ENCODE measurements at regions not wholly inside any gene's neighbourhood (a gene's known extent, or its start where the extent isn't known, plus 50 kb on each side); places are given as distances from the start of the nearest gene placed in this dataset.

DNA sequence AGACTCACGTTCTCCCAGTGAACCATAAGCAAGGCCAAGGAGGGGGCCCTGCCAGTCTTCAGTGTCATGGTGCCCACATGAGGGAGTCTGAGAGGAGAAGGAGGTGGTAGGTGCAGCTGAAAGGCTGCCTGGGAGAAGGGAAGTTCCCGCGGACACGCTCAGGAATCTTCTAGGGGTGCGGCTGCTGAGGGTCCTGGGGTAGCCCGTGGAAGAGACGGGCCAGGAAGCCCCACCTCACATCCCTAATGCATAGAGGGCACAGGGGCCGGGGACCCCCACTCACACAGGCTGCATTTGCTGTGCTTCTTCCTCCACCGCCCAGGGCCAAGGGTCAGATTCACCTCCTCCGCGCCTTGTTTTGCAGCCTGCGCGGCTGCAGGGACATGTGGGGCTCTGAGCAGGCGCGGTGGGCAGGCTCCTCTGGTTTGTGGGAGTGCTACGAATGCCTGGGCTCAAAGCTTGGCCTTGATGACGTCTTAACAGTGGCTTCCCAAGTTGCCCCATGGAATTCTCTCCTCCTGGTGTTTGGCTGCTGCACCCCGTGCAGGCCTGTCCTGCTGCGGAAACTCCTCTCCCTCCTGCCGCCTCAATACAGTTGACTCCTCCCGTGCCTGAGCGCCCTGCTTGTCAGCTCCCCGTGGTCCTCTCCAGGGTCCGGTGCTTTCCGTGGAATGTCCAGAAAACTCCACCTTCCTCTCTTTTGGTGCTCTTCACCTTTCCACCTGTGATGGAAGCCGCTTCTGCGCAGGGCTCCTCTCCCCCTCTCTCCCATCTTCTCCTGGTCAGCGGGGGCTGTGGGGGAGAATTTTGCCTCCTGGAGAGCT lies 95.7 kb downstream of the VAPA start:
- POLR2A ChIA-PET, result no interaction called here
- H3K36me3 ChIP-seq (ENCODE audit: control insufficient read depth, insufficient read depth, low read length), result no peaks in the 10 kb centered on the region
- DNase-seq (ENCODE audit: low read depth, low spot score) (no peak), ATAC-seq (no peak)
- CTCF ChIA-PET, result no interaction called here
- H3K27ac ChIP-seq (ENCODE audit: low read length), result no peak overlapping the region
- no peaks in the 10 kb centered on the region for H3K9me3 ChIP-seq (ENCODE audit: control insufficient read depth, insufficient read depth, low read depth, low read length)
- intact Hi-C loops (cut with micrococcal nuclease; ENCODE audit: unreplicated experiment) (no loop called here), in situ Hi-C loops (cut with HindIII; ENCODE audit: low pct_unique_long_range_greater_than_20kb, low sequenced_read_pairs) (no loop called here)
- no peak overlapping the region for H3K4me3 ChIP-seq (ENCODE audit: low read depth in 2 of 2, low read length in 2 of 2)
- no peaks in the 10 kb centered on the region for H3K27me3 ChIP-seq (ENCODE audit: control insufficient read depth, insufficient read depth, low read length)
- BruUV-seq (replicated peaks), result no TSS peak
- TF ChIP-seq, protein P1, sequence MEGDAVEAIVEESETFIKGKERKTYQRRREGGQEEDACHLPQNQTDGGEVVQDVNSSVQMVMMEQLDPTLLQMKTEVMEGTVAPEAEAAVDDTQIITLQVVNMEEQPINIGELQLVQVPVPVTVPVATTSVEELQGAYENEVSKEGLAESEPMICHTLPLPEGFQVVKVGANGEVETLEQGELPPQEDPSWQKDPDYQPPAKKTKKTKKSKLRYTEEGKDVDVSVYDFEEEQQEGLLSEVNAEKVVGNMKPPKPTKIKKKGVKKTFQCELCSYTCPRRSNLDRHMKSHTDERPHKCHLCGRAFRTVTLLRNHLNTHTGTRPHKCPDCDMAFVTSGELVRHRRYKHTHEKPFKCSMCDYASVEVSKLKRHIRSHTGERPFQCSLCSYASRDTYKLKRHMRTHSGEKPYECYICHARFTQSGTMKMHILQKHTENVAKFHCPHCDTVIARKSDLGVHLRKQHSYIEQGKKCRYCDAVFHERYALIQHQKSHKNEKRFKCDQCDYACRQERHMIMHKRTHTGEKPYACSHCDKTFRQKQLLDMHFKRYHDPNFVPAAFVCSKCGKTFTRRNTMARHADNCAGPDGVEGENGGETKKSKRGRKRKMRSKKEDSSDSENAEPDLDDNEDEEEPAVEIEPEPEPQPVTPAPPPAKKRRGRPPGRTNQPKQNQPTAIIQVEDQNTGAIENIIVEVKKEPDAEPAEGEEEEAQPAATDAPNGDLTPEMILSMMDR (IDR thresholded peaks at IDR 0.05), result no peak
- no peak for TF ChIP-seq SIN3A (IDR thresholded peaks at IDR 0.05; ENCODE audit: borderline replicate concordance, insufficient read depth, low read depth, low read length)
- no peak for TF ChIP-seq TCF7L2 (IDR thresholded peaks at IDR 0.05; ENCODE audit: low read depth, low read length)
- TF ChIP-seq POLR2AphosphoS5 (IDR thresholded peaks at IDR 0.05; ENCODE audit: low read depth, low read length), result no peak
- TF ChIP-seq, protein P2, sequence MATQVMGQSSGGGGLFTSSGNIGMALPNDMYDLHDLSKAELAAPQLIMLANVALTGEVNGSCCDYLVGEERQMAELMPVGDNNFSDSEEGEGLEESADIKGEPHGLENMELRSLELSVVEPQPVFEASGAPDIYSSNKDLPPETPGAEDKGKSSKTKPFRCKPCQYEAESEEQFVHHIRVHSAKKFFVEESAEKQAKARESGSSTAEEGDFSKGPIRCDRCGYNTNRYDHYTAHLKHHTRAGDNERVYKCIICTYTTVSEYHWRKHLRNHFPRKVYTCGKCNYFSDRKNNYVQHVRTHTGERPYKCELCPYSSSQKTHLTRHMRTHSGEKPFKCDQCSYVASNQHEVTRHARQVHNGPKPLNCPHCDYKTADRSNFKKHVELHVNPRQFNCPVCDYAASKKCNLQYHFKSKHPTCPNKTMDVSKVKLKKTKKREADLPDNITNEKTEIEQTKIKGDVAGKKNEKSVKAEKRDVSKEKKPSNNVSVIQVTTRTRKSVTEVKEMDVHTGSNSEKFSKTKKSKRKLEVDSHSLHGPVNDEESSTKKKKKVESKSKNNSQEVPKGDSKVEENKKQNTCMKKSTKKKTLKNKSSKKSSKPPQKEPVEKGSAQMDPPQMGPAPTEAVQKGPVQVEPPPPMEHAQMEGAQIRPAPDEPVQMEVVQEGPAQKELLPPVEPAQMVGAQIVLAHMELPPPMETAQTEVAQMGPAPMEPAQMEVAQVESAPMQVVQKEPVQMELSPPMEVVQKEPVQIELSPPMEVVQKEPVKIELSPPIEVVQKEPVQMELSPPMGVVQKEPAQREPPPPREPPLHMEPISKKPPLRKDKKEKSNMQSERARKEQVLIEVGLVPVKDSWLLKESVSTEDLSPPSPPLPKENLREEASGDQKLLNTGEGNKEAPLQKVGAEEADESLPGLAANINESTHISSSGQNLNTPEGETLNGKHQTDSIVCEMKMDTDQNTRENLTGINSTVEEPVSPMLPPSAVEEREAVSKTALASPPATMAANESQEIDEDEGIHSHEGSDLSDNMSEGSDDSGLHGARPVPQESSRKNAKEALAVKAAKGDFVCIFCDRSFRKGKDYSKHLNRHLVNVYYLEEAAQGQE (IDR thresholded peaks at IDR 0.05; ENCODE audit: insufficient read depth in 1 of 2, low read depth in 2 of 2, low read length in 1 of 2), result no peak
- H3K4me1 ChIP-seq (ENCODE audit: control insufficient read depth, insufficient read depth, low read length), result no peaks in the 10 kb centered on the region; the same call in 1 of the 2 replicates

DNA sequence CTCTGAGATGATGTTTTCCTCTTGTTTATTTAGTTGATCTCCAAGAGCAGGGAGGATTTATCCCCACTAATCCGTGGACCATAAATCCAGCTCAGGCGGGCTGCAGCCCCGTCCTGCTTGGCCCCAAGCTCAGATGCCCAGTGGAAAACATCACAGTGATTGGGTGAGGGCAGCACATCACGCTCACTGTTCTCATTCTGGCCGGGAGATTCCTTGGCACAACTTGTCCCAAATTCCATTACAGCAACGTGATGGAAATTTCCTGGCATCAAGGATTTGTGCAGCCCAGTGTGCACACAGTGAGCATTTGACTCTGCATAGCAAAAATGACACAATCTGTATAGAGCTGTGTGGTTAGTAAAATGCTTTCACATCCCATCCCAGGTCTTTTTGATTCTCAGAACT lies 96.8 kb downstream of the VAPA start:
- ATAC-seq (peak; percentile 40; the same call in 1 of the 2 replicates), DNase-seq (ENCODE audit: low read depth, low spot score) (no peak)
- in situ Hi-C loops (cut with HindIII; ENCODE audit: low pct_unique_long_range_greater_than_20kb, low sequenced_read_pairs) (no loop called here), intact Hi-C loops (cut with micrococcal nuclease; ENCODE audit: unreplicated experiment) (no loop called here)
- Histone ChIP-seq H3K36me3 (ENCODE audit: control insufficient read depth, insufficient read depth, low read length) (no peaks in the 10 kb centered on the region), H3K4me1 (ENCODE audit: control insufficient read depth, insufficient read depth, low read length) (no peaks in the 10 kb centered on the region; the same call in 1 of the 2 replicates), H3K27ac (ENCODE audit: low read length) (no peak overlapping the region), H3K4me3 (ENCODE audit: low read depth in 2 of 2, low read length in 2 of 2) (no peak overlapping the region), H3K9me3 (ENCODE audit: control insufficient read depth, insufficient read depth, low read depth, low read length) (no peaks in the 10 kb centered on the region), H3K27me3 (ENCODE audit: control insufficient read depth, insufficient read depth, low read length) (no peaks in the 10 kb centered on the region)
- ChIA-PET POLR2A (no interaction called here), CTCF (no interaction called here)
- no peak for TF ChIP-seq SIN3A (IDR thresholded peaks at IDR 0.05; ENCODE audit: borderline replicate concordance, insufficient read depth, low read depth, low read length)
- TF ChIP-seq TCF7L2 (IDR thresholded peaks at IDR 0.05; ENCODE audit: low read depth, low read length), result no peak
- no peak for TF ChIP-seq POLR2AphosphoS5 (IDR thresholded peaks at IDR 0.05; ENCODE audit: low read depth, low read length)
- TF ChIP-seq, protein P2 (IDR thresholded peaks at IDR 0.05; ENCODE audit: insufficient read depth in 1 of 2, low read depth in 2 of 2, low read length in 1 of 2), result no peak
- TF ChIP-seq, protein P1 (IDR thresholded peaks at IDR 0.05), result no peak
- BruUV-seq (replicated peaks), result no TSS peak

All from Panc1 (cell line).